Endothelial cell of umbilical vein (primary cell): ENCODE measurements at regions not wholly inside any gene's neighbourhood (a gene's known extent, or its start where the extent isn't known, plus 50 kb on each side); places are given as distances from the start of the nearest gene placed in this dataset.

ENCODE experiments used
- BruUV-seq: library from RNA; stranded (reverse); fragments of 400-500 nt; replicated peaks from 2 replicates; lab custom pipeline; 2021; lab: Mats Ljungman, UMichigan
- CTCF ChIA-PET: fragments of 300-600, 350-600 bp; sonication (Branson Sonifier 250); formaldehyde crosslinking; loops from one replicate; lab custom pipeline; 2021; ENCODE audit warnings: antibody characterized with exemption, inconsistent platforms; lab: Charles Lee
- POLR2A ChIA-PET: fragments of 300-600, 350-600 bp; sonication (Branson Sonifier 250); formaldehyde crosslinking; loops from one replicate; lab custom pipeline; 2021; ENCODE audit warnings: antibody characterized with exemption, inconsistent platforms; lab: Charles Lee
- DNase-seq: peaks from one replicate; pipeline ENCODE4 v3.0.0-alpha.2; 2011; ENCODE audit warnings: low read depth, low spot score
- FAIRE-seq: peaks from 2 replicates; lab custom pipeline; 2011; peaks lifted over from hg19 to GRCh38; lab: Jason Lieb, UNC
- H2AFZ ChIP-seq: 2 replicates; pipeline ENCODE4 v1.6.0; 2012; ENCODE audit warnings: low read depth, low read length, control low read depth, inconsistent platforms
- H3K27ac ChIP-seq: 2 replicates; pipeline ENCODE4 v1.5.1; 2011; ENCODE audit warnings: low read depth, mild to moderate bottlenecking, control low read depth, low read length, moderate library complexity; ENCODE audit not compliant: insufficient read depth
- H3K27me3 ChIP-seq, 2 experiments: 2 replicates each; pipeline versions ENCODE4 v1.6.0 to v1.6.1; 2011; ENCODE audit warnings: low read length in 2 of 2, mixed read lengths in 1 of 2; ENCODE audit not compliant: control insufficient read depth in 2 of 2, insufficient read depth in 2 of 2
- H3K36me3 ChIP-seq, 2 experiments: 2 replicates in 1 of 2; 3 replicates in 1 of 2; pipeline ENCODE4 v1.5.1; 2011; ENCODE audit warnings: low read length in 2 of 2, mild to moderate bottlenecking in 1 of 2, moderate library complexity in 1 of 2; ENCODE audit not compliant: control insufficient read depth in 2 of 2, insufficient read depth in 2 of 2; ENCODE audit errors: extremely low read depth in 1 of 2
- H3K4me1 ChIP-seq: 3 replicates; pipeline ENCODE4 v1.5.1; 2011; ENCODE audit warnings: mild to moderate bottlenecking, low read length; ENCODE audit not compliant: control insufficient read depth, insufficient read depth; ENCODE audit errors: extremely low read depth
- H3K4me2 ChIP-seq: 2 replicates; pipeline ENCODE4 v1.6.1; 2011; ENCODE audit warnings: low read length, control low read depth, mixed read lengths; ENCODE audit not compliant: insufficient read depth
- H3K4me3 ChIP-seq, 3 experiments: fragments of 200-600 bp in 1 of 3; sonication (generic), shearing (Covaris generic) in 1 of 3; replicated peaks in 1 of 3; 2 replicates each; pipeline ENCODE4 v1.5.1; 2011 to 2016; ENCODE audit warnings: control low read depth in 3 of 3, low read length in 3 of 3, mild to moderate bottlenecking in 2 of 3, inconsistent platforms in 1 of 3, low read depth in 1 of 3, moderate library complexity in 1 of 3; ENCODE audit not compliant: insufficient read depth in 1 of 3
- H3K79me2 ChIP-seq: 2 replicates; pipeline ENCODE4 v1.6.0; 2012; ENCODE audit warnings: low read length, inconsistent platforms; ENCODE audit not compliant: control insufficient read depth, insufficient read depth
- H3K9ac ChIP-seq: replicated peaks from 2 replicates; pipeline ENCODE3; 2011; ENCODE audit warnings: low read length, control low read depth; ENCODE audit not compliant: insufficient read depth; ENCODE audit errors: extremely low read depth
- H3K9me1 ChIP-seq: replicated peaks from 3 replicates; pipeline ENCODE4 v1.6.0; 2011; ENCODE audit warnings: mild to moderate bottlenecking, low read length; ENCODE audit not compliant: control insufficient read depth, insufficient read depth; ENCODE audit errors: extremely low read depth
- H3K9me3 ChIP-seq: replicated peaks from 2 replicates; pipeline ENCODE4 v1.5.1; 2012; ENCODE audit warnings: low read length, inconsistent platforms; ENCODE audit not compliant: control insufficient read depth, insufficient read depth
- H4K20me1 ChIP-seq: replicated peaks from 2 replicates; pipeline ENCODE3; 2011; ENCODE audit warnings: mild to moderate bottlenecking, low read length; ENCODE audit not compliant: control insufficient read depth, insufficient read depth; ENCODE audit errors: extremely low read depth
- EZH2 ChIP-seq: IDR thresholded peaks from 2 replicates; pipeline ENCODE4 v1.6.1; 2012; ENCODE audit warnings: borderline replicate concordance, low read depth, mild to moderate bottlenecking, moderate library complexity, low read length, inconsistent platforms; ENCODE audit not compliant: severe bottlenecking
- FOS ChIP-seq: IDR thresholded peaks from 2 replicates; pipeline ENCODE4 v1.6.1; 2011; ENCODE audit warnings: mild to moderate bottlenecking, low read length, moderate library complexity, borderline replicate concordance; ENCODE audit not compliant: insufficient read depth
- GATA2 ChIP-seq: IDR thresholded peaks from 2 replicates; pipeline ENCODE4 v1.7.0; 2011; ENCODE audit warnings: low read depth, mild to moderate bottlenecking, moderate library complexity, mixed read lengths, low read length; ENCODE audit not compliant: insufficient read length, insufficient read depth
- JUN ChIP-seq: IDR thresholded peaks from 2 replicates; pipeline ENCODE4 v1.6.1; 2011; ENCODE audit warnings: borderline replicate concordance, low read depth; ENCODE audit not compliant: insufficient read length, insufficient read depth
- MYC ChIP-seq: IDR thresholded peaks from one replicate; pipeline ENCODE4 v1.6.1; 2011; ENCODE audit warnings: mild to moderate bottlenecking, low read depth, low read length
- POLR2A ChIP-seq: IDR thresholded peaks from 2 replicates; pipeline ENCODE4 v1.6.1; 2012; ENCODE audit warnings: low read depth, mild to moderate bottlenecking, control low read depth, low read length
- POLR2AphosphoS5 ChIP-seq: IDR thresholded peaks from 2 replicates; pipeline ENCODE4 v1.6.1; 2012; ENCODE audit warnings: low read depth, mild to moderate bottlenecking, control low read depth, low read length, moderate library complexity; ENCODE audit not compliant: insufficient read depth
- dilution Hi-C: fragments of 300-500 bp; cut with MboI; formaldehyde crosslinking; loops from one replicate; pipeline ENCODE4 v1.15.0; 2019; ENCODE audit warnings: low sequenced_read_pairs; ENCODE audit not compliant: extremely low pct_ligation_motif_present
- intact Hi-C: fragments of 100-400 bp; cut with micrococcal nuclease; formaldehyde crosslinking; loops from one replicate; pipeline ENCODE4 v1.10.0; 2022
- TF ChIP-seq, protein P1 (sequence below): IDR thresholded peaks from 2 replicates; pipeline ENCODE4 v1.6.1; 2011; ENCODE audit not compliant: insufficient read depth, insufficient read length
- TF ChIP-seq, protein P2 (sequence below), 2 donors: IDR thresholded peaks; 1 replicate in 1 of 2; 2 replicates in 1 of 2; pipeline ENCODE4 v1.5.1; 2011; ENCODE audit warnings: low read length in 2 of 2, mild to moderate bottlenecking in 2 of 2, moderate library complexity in 2 of 2, control low read depth in 1 of 2, inconsistent platforms in 1 of 2, low read depth in 1 of 2; ENCODE audit not compliant: insufficient read depth in 1 of 2; ENCODE audit errors: extremely low read depth in 1 of 2

DNA sequence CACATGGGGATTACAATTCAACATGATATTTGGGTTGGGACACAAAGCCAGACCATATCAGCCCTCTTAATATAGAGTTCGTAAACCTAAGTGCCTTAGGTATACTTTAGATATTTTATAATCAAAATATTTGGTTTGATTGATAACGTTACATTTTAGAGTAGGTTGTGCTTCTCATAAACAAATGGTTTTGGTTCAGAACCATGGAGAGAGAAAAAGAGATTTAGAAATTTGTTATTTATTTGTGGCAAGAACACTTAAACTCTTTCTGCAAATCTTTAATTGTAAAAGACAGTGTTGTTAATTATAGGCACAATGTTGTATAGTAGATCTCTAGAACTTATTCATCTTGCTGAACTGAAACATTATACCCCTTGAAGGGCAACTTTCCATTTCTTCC is 298.8 kb downstream of the TENT4A start:
- ChIA-PET POLR2A (no interaction called here), CTCF (no interaction called here)
- Histone ChIP-seq H3K27ac (no peak overlapping the region), H3K79me2 (no peaks in the 10 kb centered on the region), H3K4me1 (no peaks in the 10 kb centered on the region), H4K20me1 (no peaks in the 10 kb centered on the region), H3K4me2 (no peak overlapping the region), H3K9me3 (peaks cover 2% of the 10 kb centered on the region), H3K9me1 (no peaks in the 10 kb centered on the region), H3K4me3 (no peak overlapping the region), H3K36me3 (no peaks in the 10 kb centered on the region), H3K27me3 (no peaks in the 10 kb centered on the region), H2AFZ (no peak overlapping the region), H3K9ac (no peak overlapping the region)
- DNase-seq (no peak), FAIRE-seq (no peak)
- dilution Hi-C loops (no loop called here), intact Hi-C loops (no loop called here)
- BruUV-seq: no TSS peak
- TF ChIP-seq MYC: no peak
- TF ChIP-seq FOS: no peak
- TF ChIP-seq EZH2: no peak
- TF ChIP-seq, protein P1, sequence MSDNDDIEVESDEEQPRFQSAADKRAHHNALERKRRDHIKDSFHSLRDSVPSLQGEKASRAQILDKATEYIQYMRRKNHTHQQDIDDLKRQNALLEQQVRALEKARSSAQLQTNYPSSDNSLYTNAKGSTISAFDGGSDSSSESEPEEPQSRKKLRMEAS: no peak

DNA sequence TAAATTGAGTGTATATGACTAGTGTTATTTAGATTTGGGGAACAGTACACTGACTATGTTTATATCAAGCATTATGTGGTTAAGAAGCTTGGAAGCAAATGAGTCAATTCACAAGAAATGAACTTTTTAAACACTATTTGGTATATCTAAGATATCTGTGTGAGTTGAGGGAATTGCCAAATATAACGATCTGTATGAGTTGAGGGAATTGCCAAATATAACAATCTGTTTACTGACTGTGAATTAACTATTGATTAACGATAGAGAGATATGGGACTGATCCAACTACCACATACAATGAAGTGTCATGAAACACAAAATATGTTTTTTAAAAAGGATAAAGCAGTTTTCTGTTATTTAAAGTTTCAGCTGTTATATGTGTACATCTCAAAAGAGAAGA is 301.4 kb downstream of the TENT4A start:
- no peaks in the 10 kb centered on the region for H4K20me1 ChIP-seq
- intact Hi-C loops: no loop called here
- TF ChIP-seq, protein P2, sequence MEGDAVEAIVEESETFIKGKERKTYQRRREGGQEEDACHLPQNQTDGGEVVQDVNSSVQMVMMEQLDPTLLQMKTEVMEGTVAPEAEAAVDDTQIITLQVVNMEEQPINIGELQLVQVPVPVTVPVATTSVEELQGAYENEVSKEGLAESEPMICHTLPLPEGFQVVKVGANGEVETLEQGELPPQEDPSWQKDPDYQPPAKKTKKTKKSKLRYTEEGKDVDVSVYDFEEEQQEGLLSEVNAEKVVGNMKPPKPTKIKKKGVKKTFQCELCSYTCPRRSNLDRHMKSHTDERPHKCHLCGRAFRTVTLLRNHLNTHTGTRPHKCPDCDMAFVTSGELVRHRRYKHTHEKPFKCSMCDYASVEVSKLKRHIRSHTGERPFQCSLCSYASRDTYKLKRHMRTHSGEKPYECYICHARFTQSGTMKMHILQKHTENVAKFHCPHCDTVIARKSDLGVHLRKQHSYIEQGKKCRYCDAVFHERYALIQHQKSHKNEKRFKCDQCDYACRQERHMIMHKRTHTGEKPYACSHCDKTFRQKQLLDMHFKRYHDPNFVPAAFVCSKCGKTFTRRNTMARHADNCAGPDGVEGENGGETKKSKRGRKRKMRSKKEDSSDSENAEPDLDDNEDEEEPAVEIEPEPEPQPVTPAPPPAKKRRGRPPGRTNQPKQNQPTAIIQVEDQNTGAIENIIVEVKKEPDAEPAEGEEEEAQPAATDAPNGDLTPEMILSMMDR (IDR thresholded peaks at IDR 0.05; ENCODE audit: extremely low read depth in 1 of 2, insufficient read depth in 1 of 2, low read depth in 1 of 2, low read length in 2 of 2): no peak
- TF ChIP-seq GATA2 (no peak), POLR2AphosphoS5 (no peak), JUN (no peak), POLR2A (no peak), EZH2 (no peak), FOS (no peak), MYC (no peak)
- TF ChIP-seq, protein P1: no peak
- dilution Hi-C loops: no loop called here
- no peak overlapping the region for H3K9ac ChIP-seq
- no peaks in the 10 kb centered on the region for H3K27me3 ChIP-seq
- no peak overlapping the region for H2AFZ ChIP-seq
- H3K4me1 ChIP-seq: no peaks in the 10 kb centered on the region
- H3K9me3 ChIP-seq: peaks cover 2% of the 10 kb centered on the region
- H3K4me3 ChIP-seq: no peak overlapping the region
- ChIA-PET POLR2A (no interaction called here), CTCF (interaction anchor here (0.6 kb wide), 1 partner anchor 1294 kb away, joined by 3 read pairs; no protein-coding TSS in a partner anchor)
- FAIRE-seq (no peak), DNase-seq (no peak)
- no peaks in the 10 kb centered on the region for H3K9me1 ChIP-seq
- no peaks in the 10 kb centered on the region for H3K36me3 ChIP-seq
- no peak overlapping the region for H3K27ac ChIP-seq
- BruUV-seq: no TSS peak
- no peak overlapping the region for H3K4me2 ChIP-seq
- no peaks in the 10 kb centered on the region for H3K79me2 ChIP-seq
